K562 (cell line): ENCODE measurements at regions not wholly inside any gene's neighbourhood (a gene's known extent, or its start where the extent isn't known, plus 50 kb on each side); places are given as distances from the start of the nearest gene placed in this dataset.

Experiments used
- ATAC-seq: fragments of 200-7000 bp; cut with Tn5 transposase; 3 replicates; pipeline ENCODE4 v1.9.1; 2020; ENCODE audit warnings: moderate library complexity
- BruUV-seq: library from RNA; stranded (reverse); fragments of 400-500 nt; replicated peaks from 2 replicates; lab custom pipeline; 2021; lab: Mats Ljungman, UMichigan
- CTCF ChIA-PET: fragments of 300-600 bp; formaldehyde crosslinking; extraction: SDS; loops from one replicate; lab custom pipeline; 2021; ENCODE audit warnings: low intra/inter-chr PET ratio; lab: Yijun Ruan, JAX
- POLR2A ChIA-PET: fragments of 300-600, 350-650 bp; sonication (Branson Sonifier 250); formaldehyde crosslinking; extraction: SDS; loops from one replicate; lab custom pipeline; 2021; ENCODE audit warnings: antibody characterized with exemption, inconsistent platforms; lab: Yijun Ruan, JAX
- DNase-seq, 4 experiments: peaks; one replicate each; pipeline versions ENCODE4 v3.0.0 to v3.0.0-alpha.2; 2011 to 2018; ENCODE audit warnings: low spot score in 3 of 4, mixed read lengths in 3 of 4; ENCODE audit errors: extremely low read depth in 1 of 4
- FAIRE-seq: peaks from 2 replicates; lab custom pipeline; 2011; peaks lifted over from hg19 to GRCh38; lab: Jason Lieb, UNC
- H2AFZ ChIP-seq: 2 replicates; pipeline ENCODE4 v1.6.0; 2011; ENCODE audit warnings: low read depth, low read length, control low read depth, inconsistent platforms
- H3K27ac ChIP-seq: fragments of 200-600 bp; 3 replicates; pipeline ENCODE4 v1.8.0; 2011; ENCODE audit warnings: low read depth, mild to moderate bottlenecking, control low read depth, inconsistent platforms, low read length, moderate library complexity, mixed read lengths; ENCODE audit errors: extremely low read depth
- H3K27me3 ChIP-seq, 2 experiments: fragments of 300-600 bp in 1 of 2; 2 replicates in 1 of 2; 3 replicates in 1 of 2; pipeline versions ENCODE4 v1.6.0 to v1.8.0; 2011; ENCODE audit warnings: inconsistent platforms in 2 of 2, low read length in 2 of 2, mild to moderate bottlenecking in 1 of 2, mixed read lengths in 1 of 2, moderate library complexity in 1 of 2; ENCODE audit not compliant: control insufficient read depth in 2 of 2, insufficient read depth in 2 of 2
- H3K36me3 ChIP-seq: fragments of 300-600 bp; 3 replicates; pipeline ENCODE4 v1.8.0; 2011; ENCODE audit warnings: mild to moderate bottlenecking, low read length, inconsistent platforms; ENCODE audit not compliant: control insufficient read depth, insufficient read depth
- H3K4me1 ChIP-seq, 2 experiments: fragments of 200-600 bp in 1 of 2; replicated peaks in 1 of 2; 2 replicates in 1 of 2; 3 replicates in 1 of 2; pipeline versions ENCODE4 v1.5.1 to v1.8.0; 2011; ENCODE audit warnings: inconsistent platforms in 2 of 2, low read length in 2 of 2, mild to moderate bottlenecking in 1 of 2, mixed read lengths in 1 of 2, moderate library complexity in 1 of 2; ENCODE audit not compliant: control insufficient read depth in 2 of 2, insufficient read depth in 2 of 2
- H3K4me2 ChIP-seq: 2 replicates; pipeline ENCODE4 v1.6.1; 2011; ENCODE audit warnings: low read length, control low read depth, inconsistent platforms, mixed read lengths; ENCODE audit not compliant: insufficient read depth
- H3K4me3 ChIP-seq: fragments of 200-600 bp; sonication (generic), shearing (Covaris generic); 2 replicates; pipeline ENCODE4 v1.5.1; 2016; ENCODE audit warnings: control low read depth, inconsistent platforms
- H3K79me2 ChIP-seq: fragments of 200-600 bp; 3 replicates; pipeline ENCODE4 v1.8.0; 2011; ENCODE audit warnings: low read length, inconsistent platforms; ENCODE audit not compliant: control insufficient read depth, insufficient read depth
- H3K9ac ChIP-seq, 2 experiments: 2 replicates each; pipeline versions ENCODE4 v1.6.0 to v1.6.1; 2011; ENCODE audit warnings: low read depth in 2 of 2, low read length in 2 of 2, control low read depth in 1 of 2, inconsistent platforms in 1 of 2, mild to moderate bottlenecking in 1 of 2, mixed read lengths in 1 of 2; ENCODE audit not compliant: insufficient read depth in 1 of 2
- H3K9me1 ChIP-seq: one replicate; pipeline ENCODE4 v1.6.0; 2011; ENCODE audit warnings: inconsistent platforms, mild to moderate bottlenecking, low read length, moderate library complexity; ENCODE audit not compliant: control insufficient read depth, insufficient read depth
- H3K9me3 ChIP-seq: replicated peaks from 2 replicates; pipeline ENCODE4 v1.5.1; 2011; ENCODE audit warnings: low read depth, low read length, inconsistent platforms; ENCODE audit not compliant: control insufficient read depth, insufficient read depth
- H4K20me1 ChIP-seq: replicated peaks from 2 replicates; pipeline ENCODE4 v1.6.1; 2011; ENCODE audit warnings: low read length, inconsistent platforms, mixed read lengths; ENCODE audit not compliant: control insufficient read depth, insufficient read depth
- CBX2 ChIP-seq: fragments of 200-600 bp; sonication (generic); IDR thresholded peaks from one replicate; pipeline ENCODE4 v1.6.1; 2012; ENCODE audit warnings: mild to moderate bottlenecking, low read length, inconsistent platforms; ENCODE audit not compliant: insufficient read depth, poor library complexity, severe bottlenecking
- KLF16 ChIP-seq: IDR thresholded peaks from 2 replicates; pipeline ENCODE4 v1.6.1; 2016; ENCODE audit warnings: antibody characterized with exemption
- NCOA2 ChIP-seq, 2 experiments: fragments of 450-650 bp; IDR thresholded peaks; 2 replicates each; pipeline ENCODE4 v1.6.1; 2018; ENCODE audit warnings: mild to moderate bottlenecking in 2 of 2, moderate library complexity in 1 of 2; ENCODE audit not compliant: partially characterized antibody in 2 of 2
- NFIC ChIP-seq: fragments of 450-650 bp; IDR thresholded peaks from 2 replicates; pipeline ENCODE4 v1.6.1; 2017; ENCODE audit warnings: mild to moderate bottlenecking, inconsistent platforms
- SIX5 ChIP-seq, 2 experiments: IDR thresholded peaks; 2 replicates each; pipeline ENCODE4 v1.6.1; 2011; ENCODE audit warnings: low read length in 2 of 2, borderline replicate concordance in 1 of 2, low read depth in 1 of 2, mild to moderate bottlenecking in 1 of 2, moderate library complexity in 1 of 2; ENCODE audit not compliant: insufficient read depth in 1 of 2
- SMARCC2 ChIP-seq: fragments of 450-650 bp; IDR thresholded peaks from 2 replicates; pipeline ENCODE4 v1.6.1; 2017; ENCODE audit warnings: antibody characterized with exemption, moderate library complexity, mild to moderate bottlenecking, low read depth
- XRCC4 ChIP-seq: IDR thresholded peaks from one replicate; pipeline ENCODE4 v1.6.1; 2011; ENCODE audit not compliant: insufficient read depth, insufficient read length; ENCODE audit errors: extremely low read depth
- ZBTB17 ChIP-seq: fragments of 450-650 bp; formaldehyde crosslinking; IDR thresholded peaks from 2 replicates; pipeline ENCODE4 v1.4.0; 2020; ENCODE audit warnings: mild to moderate bottlenecking
- ZNF766 ChIP-seq: fragments of 200-800 bp; sonication (Bioruptor generic); conservative IDR thresholded peaks from 2 replicates; pipeline ENCODE4 v1.6.1; 2016; ENCODE audit warnings: missing genetic modification characterization, missing compliant biosample characterization
- in situ Hi-C: fragments of 300-500 bp; cut with MboI; formaldehyde crosslinking; loops from 4 replicates; pipeline ENCODE4 v1.15.0; 2018; ENCODE audit warnings: inconsistent platforms, mixed read lengths
- intact Hi-C: fragments of 100-400 bp; cut with micrococcal nuclease; formaldehyde crosslinking; loops from 2 replicates; pipeline ENCODE4 v1.14.2; 2022
- TF ChIP-seq, protein P1 (sequence below): fragments of 250-450 bp; sonication (Bioruptor Pico); IDR thresholded peaks from 2 replicates; pipeline ENCODE4 v1.4.0; 2020; ENCODE audit warnings: mild to moderate bottlenecking
- TF ChIP-seq, protein P2 (sequence below): fragments of 450-650 bp; formaldehyde crosslinking; IDR thresholded peaks from 2 replicates; pipeline ENCODE4 v1.4.0; 2020; ENCODE audit warnings: mild to moderate bottlenecking
- TF ChIP-seq, protein P3 (sequence below): fragments of 250-450 bp; sonication (Bioruptor Pico); IDR thresholded peaks from 2 replicates; pipeline ENCODE4 v1.8.0; 2022; ENCODE audit warnings: moderate library complexity, mild to moderate bottlenecking, inconsistent platforms

DNA sequence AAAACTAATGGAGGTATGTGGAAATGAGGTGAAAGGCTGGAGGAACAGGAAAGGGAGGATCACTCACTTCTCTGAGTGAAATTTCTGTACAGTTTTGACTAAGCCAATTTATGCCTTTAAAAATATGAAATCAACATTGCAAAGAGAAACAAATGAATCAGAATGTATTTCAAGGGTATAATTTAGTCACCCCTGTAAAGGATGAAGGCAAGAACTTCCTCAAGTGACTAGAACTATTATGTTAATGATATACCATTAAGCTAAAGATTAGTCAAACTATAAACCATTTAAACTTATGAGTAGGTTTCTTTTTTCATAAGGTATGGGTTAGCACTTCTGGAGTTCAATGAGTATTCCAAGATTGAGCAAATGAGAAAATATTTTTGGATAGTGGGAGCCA lies 184.5 kb upstream of the CHORDC1 start:
- Histone ChIP-seq H3K4me3 (no peak overlapping the region), H3K9me3 (no peaks in the 10 kb centered on the region), H3K9ac (no peak overlapping the region), H3K4me1 (no peaks in the 10 kb centered on the region), H3K4me2 (no peak overlapping the region), H4K20me1 (no peaks in the 10 kb centered on the region), H3K27me3 (no peaks in the 10 kb centered on the region), H3K36me3 (no peaks in the 10 kb centered on the region), H3K27ac (no peak overlapping the region), H3K79me2 (no peaks in the 10 kb centered on the region), H2AFZ (no peak overlapping the region), H3K9me1 (no peaks in the 10 kb centered on the region)
- no peak for ATAC-seq
- in situ Hi-C loops (no loop called here), intact Hi-C loops (no loop called here)
- TF ChIP-seq SMARCC2 (no peak), SIX5 (IDR thresholded peaks at IDR 0.05; ENCODE audit: borderline replicate concordance in 1 of 2, insufficient read depth in 1 of 2, low read depth in 1 of 2, low read length in 2 of 2) (no peak), ZBTB17 (CRISPR knock-in tag) (no peak), ZNF766 (CRISPR knock-in tag) (no peak), NFIC (no peak), XRCC4 (no peak), CBX2 (no peak), KLF16 (no peak), NCOA2 (IDR thresholded peaks at IDR 0.05; ENCODE audit: partially characterized antibody in 2 of 2) (no peak)
- TF ChIP-seq, protein P1, sequence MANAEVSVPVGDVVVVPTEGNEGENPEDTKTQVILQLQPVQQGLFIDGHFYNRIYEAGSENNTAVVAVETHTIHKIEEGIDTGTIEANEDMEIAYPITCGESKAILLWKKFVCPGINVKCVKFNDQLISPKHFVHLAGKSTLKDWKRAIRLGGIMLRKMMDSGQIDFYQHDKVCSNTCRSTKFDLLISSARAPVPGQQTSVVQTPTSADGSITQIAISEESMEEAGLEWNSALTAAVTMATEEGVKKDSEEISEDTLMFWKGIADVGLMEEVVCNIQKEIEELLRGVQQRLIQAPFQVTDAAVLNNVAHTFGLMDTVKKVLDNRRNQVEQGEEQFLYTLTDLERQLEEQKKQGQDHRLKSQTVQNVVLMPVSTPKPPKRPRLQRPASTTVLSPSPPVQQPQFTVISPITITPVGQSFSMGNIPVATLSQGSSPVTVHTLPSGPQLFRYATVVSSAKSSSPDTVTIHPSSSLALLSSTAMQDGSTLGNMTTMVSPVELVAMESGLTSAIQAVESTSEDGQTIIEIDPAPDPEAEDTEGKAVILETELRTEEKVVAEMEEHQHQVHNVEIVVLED = no peak
- TF ChIP-seq, protein P2, sequence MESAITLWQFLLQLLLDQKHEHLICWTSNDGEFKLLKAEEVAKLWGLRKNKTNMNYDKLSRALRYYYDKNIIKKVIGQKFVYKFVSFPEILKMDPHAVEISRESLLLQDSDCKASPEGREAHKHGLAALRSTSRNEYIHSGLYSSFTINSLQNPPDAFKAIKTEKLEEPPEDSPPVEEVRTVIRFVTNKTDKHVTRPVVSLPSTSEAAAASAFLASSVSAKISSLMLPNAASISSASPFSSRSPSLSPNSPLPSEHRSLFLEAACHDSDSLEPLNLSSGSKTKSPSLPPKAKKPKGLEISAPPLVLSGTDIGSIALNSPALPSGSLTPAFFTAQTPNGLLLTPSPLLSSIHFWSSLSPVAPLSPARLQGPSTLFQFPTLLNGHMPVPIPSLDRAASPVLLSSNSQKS (CRISPR knock-in tag) = no peak
- TF ChIP-seq, protein P3, sequence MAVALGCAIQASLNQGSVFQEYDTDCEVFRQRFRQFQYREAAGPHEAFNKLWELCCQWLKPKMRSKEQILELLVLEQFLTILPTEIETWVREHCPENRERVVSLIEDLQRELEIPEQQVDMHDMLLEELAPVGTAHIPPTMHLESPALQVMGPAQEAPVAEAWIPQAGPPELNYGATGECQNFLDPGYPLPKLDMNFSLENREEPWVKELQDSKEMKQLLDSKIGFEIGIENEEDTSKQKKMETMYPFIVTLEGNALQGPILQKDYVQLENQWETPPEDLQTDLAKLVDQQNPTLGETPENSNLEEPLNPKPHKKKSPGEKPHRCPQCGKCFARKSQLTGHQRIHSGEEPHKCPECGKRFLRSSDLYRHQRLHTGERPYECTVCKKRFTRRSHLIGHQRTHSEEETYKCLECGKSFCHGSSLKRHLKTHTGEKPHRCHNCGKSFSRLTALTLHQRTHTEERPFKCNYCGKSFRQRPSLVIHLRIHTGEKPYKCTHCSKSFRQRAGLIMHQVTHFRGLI (CRISPR knock-in tag) = no peak
- no peak for FAIRE-seq
- POLR2A ChIA-PET = no interaction called here
- DNase-seq = no peak
- CTCF ChIA-PET = no interaction called here
- BruUV-seq = no TSS peak
